T-helper 2 cell (primary cell): ENCODE measurements at regions not wholly inside any gene's neighbourhood (a gene's known extent, or its start where the extent isn't known, plus 50 kb on each side); places are given as distances from the start of the nearest gene placed in this dataset.
"Not testable (repeated sequence)": the region's sequence is repeated elsewhere in the genome, so short reads cannot be mapped to it uniquely, and the experiment has no call there.

Experiments
- DNase-seq, 5 experiments: peaks; one replicate each; pipeline versions ENCODE4 v3.0.0 to v3.0.0-alpha.2; 2012 to 2022

DNA sequence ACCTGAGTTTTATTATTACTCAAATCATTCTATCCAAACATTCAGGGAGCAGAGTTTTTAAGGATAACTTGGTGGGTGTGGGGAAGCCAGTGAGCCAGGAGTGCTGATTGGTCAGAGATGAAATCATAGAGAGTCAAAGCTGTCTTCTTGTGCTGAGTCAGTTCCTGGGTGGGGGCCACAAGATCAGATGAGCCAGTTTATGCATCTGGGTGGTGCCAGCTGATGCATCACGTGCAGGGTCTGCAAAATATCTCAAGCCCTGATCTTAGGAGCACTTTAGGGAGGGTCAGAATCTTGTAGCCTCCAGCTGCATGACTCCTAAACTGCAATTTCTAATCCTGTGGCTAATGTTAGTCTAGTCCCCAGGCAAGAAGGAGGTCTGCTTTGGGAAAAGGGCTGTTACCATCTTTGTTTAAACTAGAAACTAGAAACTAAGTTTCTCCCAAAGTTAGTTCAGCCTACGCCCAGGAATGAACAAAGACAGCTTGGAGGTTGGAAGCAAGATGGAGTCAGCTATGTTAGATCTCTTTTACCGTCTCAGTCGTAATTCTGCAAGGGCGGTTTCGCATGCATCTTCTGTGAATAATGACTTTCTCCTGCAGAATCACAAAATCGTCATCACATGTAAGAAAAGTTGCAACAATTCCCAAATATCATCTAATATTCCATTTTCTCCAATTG is 97.5 kb downstream of the ZNF664 start:
- not testable (repeated sequence) for DNase-seq

DNA sequence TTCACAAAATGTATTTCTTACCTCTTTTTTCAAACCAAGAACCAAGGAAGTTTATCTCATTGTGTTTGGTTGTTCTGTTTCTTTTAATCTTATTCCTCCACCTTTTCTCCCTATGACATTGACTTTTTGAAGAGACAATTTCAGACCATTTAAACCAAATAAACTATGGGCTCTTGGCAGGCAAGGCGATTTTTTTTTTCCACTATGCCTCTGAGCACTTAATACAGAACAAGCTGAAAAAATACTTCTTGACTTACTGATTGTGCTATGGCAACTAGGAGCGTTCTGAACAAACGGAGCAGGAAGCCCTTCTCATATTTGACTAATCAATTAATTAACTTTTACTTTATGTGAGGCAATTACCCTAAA is 98.0 kb downstream of the ZNF664 start:
- DNase-seq = no peak

- no peak for DNase-seq
Measured at GRCh38 chr12:124073356-124074035, 100.5 kb downstream of the ZNF664 start.

GRCh38 chr12:124075841-124076240 is 102.8 kb downstream of the ZNF664 start:
- no peak for DNase-seq

- DNase-seq = no peak
Measured at GRCh38 chr12:124077701-124078100, 104.7 kb downstream of the ZNF664 start.

DNA sequence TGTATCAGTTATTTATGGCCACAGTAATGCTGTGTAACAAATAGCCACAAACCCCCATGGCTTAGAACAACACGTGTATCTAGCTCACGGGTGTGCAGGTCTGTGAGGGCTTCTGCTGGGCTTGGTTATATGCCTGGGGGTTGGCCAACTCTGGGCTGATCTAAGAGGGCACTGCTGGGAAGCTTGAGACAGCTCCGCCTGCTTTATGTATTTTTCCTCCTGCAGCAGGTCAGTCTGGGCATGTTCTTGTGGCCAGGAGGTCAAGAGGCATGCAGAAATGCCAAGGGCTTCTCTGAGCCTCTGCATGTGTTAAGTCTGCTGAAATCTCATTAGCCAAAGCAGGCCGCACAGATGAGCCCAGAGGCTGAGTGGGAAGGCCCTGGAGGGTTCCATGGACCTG is 105.8 kb downstream of the ZNF664 start:
- no peak for DNase-seq

- DNase-seq = no peak
Measured at GRCh38 chr12:124080649-124081048, 107.6 kb downstream of the ZNF664 start.

- DNase-seq = no peak
Measured at GRCh38 chr12:124082012-124082411, 109.0 kb downstream of the ZNF664 start.

DNA sequence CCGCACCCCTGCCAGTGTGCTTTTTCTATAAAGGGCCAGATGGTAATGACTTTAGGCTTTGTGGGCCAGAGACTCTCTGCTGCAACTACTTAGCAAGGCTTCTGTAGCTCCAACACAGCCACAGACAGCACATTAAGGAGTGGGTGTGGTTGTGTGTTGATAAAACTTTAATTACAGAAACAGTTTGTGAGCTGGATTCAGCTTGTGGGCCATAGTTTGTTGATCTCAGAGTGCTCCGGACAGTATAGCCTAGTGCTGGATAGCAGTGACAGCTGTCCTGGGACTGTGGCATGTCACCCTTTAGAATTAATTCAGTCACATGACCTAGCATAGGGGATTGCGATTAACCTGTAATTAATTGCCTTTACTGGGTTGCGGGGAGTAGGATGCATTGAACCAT is 109.7 kb downstream of the ZNF664 start:
- no peak for DNase-seq

DNA sequence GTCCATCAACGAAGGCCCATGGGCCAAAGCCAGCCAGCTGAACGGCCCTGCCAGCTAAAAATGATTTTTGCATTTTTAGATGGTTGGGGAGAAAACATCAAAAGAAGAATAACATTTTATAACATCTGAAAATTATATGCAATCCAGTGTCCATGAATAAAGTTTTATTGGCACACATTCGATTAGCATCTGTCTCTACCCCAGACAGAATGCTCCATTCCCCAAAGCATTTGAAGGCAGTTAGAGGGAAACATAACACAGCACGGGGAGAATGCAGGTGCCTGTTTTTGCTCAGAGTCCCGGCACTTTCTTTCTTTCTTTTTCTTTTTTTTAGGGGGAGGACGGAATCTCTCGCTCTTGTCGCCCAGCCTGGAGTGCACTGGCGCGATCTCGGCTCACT is 110.7 kb downstream of the ZNF664 start:
- no peak for DNase-seq

DNA sequence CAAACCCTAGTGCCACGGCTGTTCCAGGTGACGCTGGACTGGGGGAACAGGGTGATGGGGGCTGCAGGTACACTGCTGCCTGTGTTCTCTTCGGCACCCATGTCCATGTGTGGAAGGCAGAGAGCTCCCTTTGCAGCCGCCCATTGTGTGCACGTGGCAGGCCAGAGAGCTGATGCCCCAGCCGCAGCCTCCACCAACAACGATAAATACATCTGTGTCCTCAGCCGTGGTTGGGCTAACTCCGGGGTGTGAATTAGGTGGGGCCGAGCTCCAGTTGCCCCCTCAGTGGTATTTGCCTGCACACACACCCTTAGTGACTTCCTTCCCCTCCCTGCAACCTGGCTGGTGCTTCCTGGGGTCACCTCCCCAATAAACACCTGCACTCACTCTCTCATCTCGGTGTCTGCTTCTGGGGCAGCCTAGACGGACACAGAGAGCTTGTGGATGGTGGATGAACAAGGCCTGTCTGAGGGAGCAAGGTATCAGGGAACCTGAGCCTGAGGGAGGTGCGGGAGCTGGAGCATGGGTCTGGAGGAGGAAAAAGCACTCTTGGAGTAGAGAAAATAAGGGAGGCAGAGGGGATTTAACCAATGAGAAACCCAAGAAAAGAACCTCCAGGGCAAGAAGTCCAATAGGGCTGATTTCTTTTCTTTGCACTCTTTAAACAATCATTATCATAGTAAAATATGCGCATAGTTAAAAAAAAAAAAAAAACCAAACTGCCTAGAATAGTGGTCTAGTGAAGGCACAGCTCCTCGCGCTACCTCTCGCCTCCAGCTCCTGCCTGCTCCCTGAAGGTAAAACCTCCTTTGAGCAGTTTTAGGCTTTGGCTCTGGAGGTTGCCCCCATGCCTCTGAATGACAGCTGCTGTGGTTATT is 112.6 kb downstream of the ZNF664 start:
- no peak for DNase-seq

DNA sequence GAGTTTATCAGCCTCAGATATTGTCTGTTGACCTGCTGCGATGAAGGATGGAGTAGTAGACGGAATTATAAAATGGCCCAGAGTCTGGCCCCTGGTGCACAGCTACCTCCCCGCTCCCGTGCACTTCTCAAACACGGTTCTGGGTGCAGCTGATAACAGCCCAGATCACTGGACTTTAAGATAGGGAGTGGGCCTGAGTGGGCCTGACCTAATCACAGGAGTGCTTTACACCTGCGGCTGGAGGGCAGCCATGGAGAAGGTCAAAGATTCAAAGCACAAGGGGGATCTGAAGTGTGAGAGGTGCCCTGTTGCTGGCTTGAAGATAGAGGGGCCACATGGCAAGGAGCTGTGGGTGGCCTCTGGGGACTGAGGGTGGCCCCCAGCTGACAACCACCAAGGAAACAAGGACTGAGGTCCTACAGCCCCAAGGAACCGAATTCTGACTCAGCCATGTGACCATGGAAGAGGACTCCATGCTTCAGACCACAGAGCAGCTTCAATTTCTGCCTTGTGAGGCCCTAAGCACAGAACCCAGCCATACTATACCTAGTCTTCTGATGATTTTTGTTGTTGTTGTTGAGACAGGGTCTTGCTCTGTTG is 113.4 kb downstream of the ZNF664 start:
- DNase-seq = no peak

DNA sequence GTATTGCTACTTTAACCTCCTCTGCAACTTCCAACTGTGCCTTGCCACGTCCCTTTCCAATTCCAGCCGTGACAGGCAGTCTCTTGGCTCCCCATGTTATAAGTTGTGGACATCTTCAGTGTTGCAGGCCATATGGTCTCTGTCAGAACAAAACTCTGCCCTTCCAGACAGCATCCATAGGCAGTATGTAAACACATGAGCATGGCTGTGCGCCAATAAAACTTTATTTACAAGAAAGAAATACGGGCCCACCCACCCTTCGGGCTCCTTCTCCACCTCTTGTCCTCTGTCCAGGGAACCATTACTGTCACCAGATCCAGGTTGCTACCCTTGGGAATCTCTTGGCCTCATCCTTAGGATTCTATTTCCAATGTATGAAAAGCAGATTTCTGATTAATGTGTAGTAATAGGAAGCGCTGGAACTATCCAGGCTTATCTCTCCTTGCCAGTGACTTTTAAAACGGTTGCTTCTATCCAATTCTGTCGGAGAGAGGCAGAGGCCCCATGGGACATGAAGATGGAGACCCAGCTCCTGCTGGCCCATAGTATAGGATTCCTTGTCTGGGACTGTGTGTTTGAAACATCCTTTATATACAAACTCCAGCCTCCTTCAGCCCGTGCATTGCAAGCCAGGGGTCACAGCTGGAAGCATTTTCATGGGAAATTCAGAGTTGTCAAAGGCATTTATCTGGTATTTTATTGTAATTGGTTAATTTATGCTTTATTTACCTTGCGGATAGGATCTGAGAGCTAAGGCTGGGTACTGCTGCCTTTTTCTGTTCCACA is 114.4 kb downstream of the ZNF664 start:
- no peak for DNase-seq

DNA sequence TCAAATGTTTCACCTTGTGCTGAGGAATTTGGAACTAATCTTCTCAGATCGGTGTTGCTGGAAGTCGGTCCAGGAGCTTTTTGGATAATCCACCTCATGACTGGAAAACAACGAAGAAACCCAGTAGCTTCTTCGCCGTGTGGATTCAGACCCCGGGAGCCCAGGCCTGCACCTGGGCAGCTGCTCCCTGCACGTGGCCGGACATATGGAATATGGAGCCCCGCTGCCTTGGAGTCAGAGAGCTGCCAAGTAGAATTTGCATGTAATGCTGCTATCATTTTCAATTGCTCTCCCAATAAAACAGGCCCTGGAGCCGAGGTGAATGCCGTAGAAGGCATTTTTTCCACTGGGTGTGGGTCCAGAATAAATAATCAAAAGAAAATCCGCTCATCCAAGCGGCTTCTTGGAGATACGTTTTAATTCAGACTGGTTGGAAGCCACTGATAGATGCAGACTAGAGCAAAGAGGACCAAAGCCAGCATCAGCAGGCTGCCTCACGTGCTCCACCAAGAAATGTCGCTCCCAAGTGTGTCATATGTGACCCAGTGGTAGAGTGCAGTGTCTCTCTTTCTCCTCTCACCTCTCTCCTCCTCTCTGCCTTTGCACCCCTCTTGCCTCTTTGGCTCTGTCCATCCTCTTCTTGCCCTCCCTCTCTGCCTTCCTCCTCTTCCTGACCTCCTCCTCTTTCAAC is 115.3 kb downstream of the ZNF664 start:
- no peak for DNase-seq

- DNase-seq = not testable (repeated sequence)
Measured at GRCh38 chr12:124089181-124089914, 116.3 kb downstream of the ZNF664 start.

- DNase-seq = no peak
Measured at GRCh38 chr12:124091835-124092234, 118.8 kb downstream of the ZNF664 start.

DNA sequence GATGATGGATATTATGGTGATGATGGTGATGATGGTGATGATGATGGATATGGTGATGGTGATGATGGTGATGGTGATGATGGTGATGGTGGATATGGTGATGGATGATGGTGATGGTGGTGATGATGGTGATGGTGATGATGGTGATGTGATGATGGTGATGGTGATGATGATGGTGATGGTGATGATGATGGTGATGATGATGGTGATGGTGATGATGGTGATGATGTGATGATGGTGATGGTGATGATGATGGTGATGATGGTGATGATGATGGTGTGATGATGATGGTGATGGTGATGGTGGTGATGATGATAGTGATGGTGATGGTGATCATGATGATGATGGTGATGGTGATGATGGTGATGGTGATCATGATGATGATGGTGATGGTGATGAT is 119.5 kb downstream of the ZNF664 start:
- DNase-seq = not testable (repeated sequence)

GRCh38 chr12:124093297-124093696 is 120.3 kb downstream of the ZNF664 start:
- no peak for DNase-seq

GRCh38 chr12:124094188-124094587 is 121.2 kb downstream of the ZNF664 start:
- DNase-seq = no peak

- no peak for DNase-seq
Measured at GRCh38 chr12:124094733-124095132, 121.7 kb downstream of the ZNF664 start.

DNA sequence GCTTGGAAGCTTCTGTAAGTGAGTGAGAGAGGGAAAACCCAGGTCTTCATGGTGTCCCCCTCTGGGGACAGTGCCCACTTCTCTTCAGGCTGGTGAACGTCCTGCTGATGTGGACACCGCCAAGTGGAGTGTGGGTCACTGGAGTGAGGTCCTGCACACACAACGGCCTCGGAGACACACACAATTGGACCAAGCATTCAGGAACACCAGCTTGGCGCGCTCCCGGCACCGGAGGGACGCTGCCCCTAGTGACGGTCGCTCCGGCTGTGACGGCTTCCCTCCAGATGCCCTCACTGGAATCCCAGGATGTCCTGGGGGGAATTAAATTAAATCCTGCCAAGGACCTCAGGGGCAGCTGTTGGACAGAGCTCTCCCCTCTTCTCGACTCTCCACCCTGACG is 123.1 kb downstream of the ZNF664 start:
- DNase-seq = no peak
